ENCODE measurements at regions not wholly inside any gene's neighbourhood (a gene's known extent, or its start where the extent isn't known, plus 50 kb on each side); places are given as distances from the start of the nearest gene placed in this dataset.

DNA sequence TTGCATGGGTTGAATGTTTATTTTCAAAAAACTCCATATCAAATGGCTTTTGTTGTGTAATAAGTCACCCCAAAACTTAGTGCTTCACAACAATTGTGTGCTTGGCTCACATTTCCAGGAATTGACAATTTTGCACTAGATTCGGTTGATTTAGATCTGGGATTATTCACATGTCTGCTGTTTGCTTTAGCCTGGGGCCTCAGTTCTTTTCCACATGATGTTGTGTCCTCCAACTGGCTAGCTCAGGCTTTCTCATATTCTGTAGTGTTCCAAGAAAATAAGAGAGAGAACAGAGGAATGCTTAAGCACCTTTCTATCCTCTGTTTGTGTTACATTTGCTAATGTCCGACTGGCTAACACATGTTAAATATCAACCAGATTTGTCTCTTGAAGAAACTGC is 281.5 kb upstream of the ADGRL4 start (continued):
- TF ChIP-seq EZH2 (IDR thresholded peaks at IDR 0.05; ENCODE audit: low read depth, low read length, severe bottlenecking) (no peak), SRF (IDR thresholded peaks at IDR 0.05; ENCODE audit: low read depth, low read length) (no peak)

All from H1 (cell line).